Esophagus (tissue), 2 donors: ENCODE measurements at regions not wholly inside any gene's neighbourhood (a gene's known extent, or its start where the extent isn't known, plus 50 kb on each side); places are given as distances from the start of the nearest gene placed in this dataset.

Source experiments
- H3K27ac ChIP-seq, 2 donors: one replicate each; pipeline ENCODE4 v1.5.1; 2013; ENCODE audit warnings: low read depth in 2 of 2, mild to moderate bottlenecking in 2 of 2, inconsistent platforms in 1 of 2, low read length in 1 of 2, moderate library complexity in 1 of 2
- H3K27me3 ChIP-seq, 2 donors: one replicate each; pipeline ENCODE4 v1.6.1; 2013; ENCODE audit warnings: low read length in 2 of 2, control low read depth in 1 of 2, mild to moderate bottlenecking in 1 of 2; ENCODE audit not compliant: insufficient read depth in 2 of 2, control insufficient read depth in 1 of 2
- H3K36me3 ChIP-seq, 2 donors: one replicate each; pipeline ENCODE4 v1.6.1; 2013; ENCODE audit warnings: low read length in 1 of 2; ENCODE audit not compliant: control insufficient read depth in 2 of 2, insufficient read depth in 2 of 2
- H3K4me1 ChIP-seq, 2 donors: one replicate each; pipeline ENCODE4 v1.6.1; 2013; ENCODE audit warnings: low read length in 1 of 2; ENCODE audit not compliant: control insufficient read depth in 2 of 2, insufficient read depth in 2 of 2
- H3K4me3 ChIP-seq, 2 donors: one replicate each; pipeline ENCODE4 v1.5.1; 2013; ENCODE audit warnings: low read length in 2 of 2, mild to moderate bottlenecking in 2 of 2, low read depth in 1 of 2, moderate library complexity in 1 of 2
- H3K9me3 ChIP-seq, 2 donors: one replicate each; pipeline ENCODE4 v1.6.1; 2013; ENCODE audit warnings: mild to moderate bottlenecking in 2 of 2, low read depth in 1 of 2, low read length in 1 of 2, moderate library complexity in 1 of 2; ENCODE audit not compliant: control insufficient read depth in 2 of 2, insufficient read depth in 1 of 2
- WGBS, 2 donors: extraction: QIAGEN DNeasy Blood & Tissue Kit; methylation state at CpG; one replicate each; pipeline ENCODE4 v1.1.7; 2013; 5-methylcytosine and 5-hydroxymethylcytosine counted together
- donor health status: healthy with polysubstance abuse.
- donor health status: Bipolar disorder and iron deficiency.

DNA sequence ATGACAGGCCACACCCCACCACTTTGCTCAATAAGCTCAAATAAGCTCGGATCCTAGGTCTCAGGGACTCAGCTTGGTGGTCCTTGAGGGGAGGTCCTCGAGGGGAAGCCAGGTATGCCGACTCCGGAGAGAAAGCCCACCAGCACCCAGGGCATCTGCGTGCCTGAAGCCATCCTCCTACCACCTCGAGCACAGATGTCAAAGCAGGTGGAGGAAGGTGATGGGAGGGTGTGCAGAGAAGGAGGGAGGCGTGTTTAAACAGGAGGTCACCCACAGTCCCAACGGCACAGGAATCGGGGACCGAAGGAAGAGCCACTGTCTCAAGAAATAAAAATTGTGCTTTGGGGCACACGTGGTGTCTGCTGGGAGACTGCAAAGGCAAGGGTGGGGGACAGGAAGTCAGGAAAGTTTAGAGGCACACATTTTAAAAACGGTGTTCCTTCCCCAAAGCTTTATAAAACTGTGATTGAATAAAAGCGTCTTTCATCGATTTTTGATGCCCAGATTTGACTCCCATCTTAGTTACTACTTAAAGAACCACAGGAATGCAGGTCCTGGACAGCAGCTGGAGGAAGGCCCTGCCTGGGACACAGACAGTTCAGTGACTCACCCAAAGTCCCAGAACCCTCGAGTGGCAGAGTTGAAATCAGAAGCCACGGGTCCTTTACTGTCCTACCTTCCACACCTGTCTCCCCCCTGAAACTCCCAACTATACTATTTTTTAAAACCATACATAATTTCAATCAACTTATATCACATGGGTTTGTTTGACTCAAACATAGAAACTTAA is 221.0 kb upstream of the PDE10A start:
- peaks cover 0 to 3% of the 10 kb centered on the region in 2 donors for H3K4me1 ChIP-seq
- no peaks in the 10 kb centered on the region for H3K36me3 ChIP-seq
- H3K9me3 ChIP-seq, result no peaks in the 10 kb centered on the region
- WGBS, 2 donors, result 73 to 76% methylated on average over 16 of the region's 16 CpGs
- no peaks in the 10 kb centered on the region for H3K27me3 ChIP-seq
- no peak overlapping the region for H3K27ac ChIP-seq
- no peak overlapping the region for H3K4me3 ChIP-seq

DNA sequence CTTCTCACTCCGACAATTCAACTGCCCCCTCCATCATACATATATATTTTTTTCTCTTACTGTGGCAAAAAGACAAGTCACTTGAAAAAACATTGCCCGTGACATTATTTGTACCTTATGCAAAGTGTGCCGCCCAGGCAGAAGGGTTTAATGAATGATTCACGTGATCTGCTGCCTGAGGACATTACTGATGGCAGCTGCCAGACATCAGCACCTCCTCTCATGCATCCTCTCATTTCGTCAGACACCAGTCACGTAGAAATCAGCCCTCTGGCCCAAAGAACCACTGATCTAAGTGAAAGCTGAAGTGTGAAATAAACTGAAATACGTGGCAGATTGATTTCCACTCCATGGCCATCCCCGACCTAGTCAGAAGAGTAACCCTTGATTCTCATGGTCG is 218.8 kb upstream of the PDE10A start:
- peaks cover 0 to 3% of the 10 kb centered on the region in 2 donors for H3K4me1 ChIP-seq
- H3K36me3 ChIP-seq, result no peaks in the 10 kb centered on the region
- no peaks in the 10 kb centered on the region for H3K9me3 ChIP-seq
- H3K4me3 ChIP-seq, result no peak overlapping the region
- 63 to 64% methylated on average over 9 of the region's 9 CpGs for WGBS, 2 donors
- H3K27ac ChIP-seq, result no peak overlapping the region
- no peaks in the 10 kb centered on the region for H3K27me3 ChIP-seq

DNA sequence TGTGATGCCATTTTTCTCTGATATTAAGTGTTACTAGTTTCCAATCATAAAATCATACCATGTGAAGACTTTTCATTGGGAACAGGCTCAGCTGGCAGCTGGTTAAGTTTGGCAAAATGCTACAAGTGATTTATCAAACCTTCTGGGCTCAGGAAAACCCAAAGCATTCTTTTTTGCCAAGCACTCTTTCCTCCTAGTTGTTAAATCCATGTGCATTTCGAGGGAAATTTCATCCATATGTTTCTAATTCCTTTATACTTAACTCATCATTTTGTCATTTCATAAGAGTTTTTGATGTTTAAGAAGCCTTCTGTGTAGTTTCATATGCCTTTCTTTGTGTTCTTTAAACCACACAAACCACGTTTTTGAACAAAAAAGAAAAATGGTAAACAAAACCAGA is 217.6 kb upstream of the PDE10A start:
- Histone ChIP-seq H3K4me3 (no peak overlapping the region), H3K27me3 (no peaks in the 10 kb centered on the region), H3K9me3 (no peaks in the 10 kb centered on the region), H3K36me3 (no peaks in the 10 kb centered on the region), H3K4me1 (peaks cover 0 to 3% of the 10 kb centered on the region in 2 donors), H3K27ac (no peak overlapping the region)
- WGBS, 2 donors, result 19 to 37% methylated on average over 2 of the region's 2 CpGs

DNA sequence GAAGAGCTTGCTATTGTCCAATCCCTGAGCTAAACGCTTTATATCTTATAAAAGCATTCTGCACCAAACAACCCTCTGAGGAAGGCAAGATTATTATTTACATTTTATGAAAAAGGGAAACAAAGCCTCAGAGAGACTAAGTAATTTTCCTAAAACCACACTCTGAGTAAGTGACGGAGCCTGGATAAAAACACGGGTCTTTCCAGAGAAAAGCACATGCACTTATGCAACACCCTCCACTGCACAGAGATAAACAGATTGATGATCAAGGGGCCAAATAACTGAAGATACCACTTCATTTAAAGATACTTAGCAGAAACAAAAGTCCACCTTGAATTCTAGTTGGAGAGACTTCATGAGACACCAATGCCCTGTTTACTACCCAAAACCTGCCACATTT is 214.7 kb upstream of the PDE10A start:
- no peak overlapping the region for H3K27ac ChIP-seq
- H3K9me3 ChIP-seq, result no peaks in the 10 kb centered on the region
- no peaks in the 10 kb centered on the region for H3K27me3 ChIP-seq
- H3K4me3 ChIP-seq, result no peak overlapping the region
- no peaks in the 10 kb centered on the region for H3K36me3 ChIP-seq
- no peaks in the 10 kb centered on the region for H3K4me1 ChIP-seq
- WGBS, 2 donors, result 72 to 81% methylated on average over 3 of the region's 3 CpGs

DNA sequence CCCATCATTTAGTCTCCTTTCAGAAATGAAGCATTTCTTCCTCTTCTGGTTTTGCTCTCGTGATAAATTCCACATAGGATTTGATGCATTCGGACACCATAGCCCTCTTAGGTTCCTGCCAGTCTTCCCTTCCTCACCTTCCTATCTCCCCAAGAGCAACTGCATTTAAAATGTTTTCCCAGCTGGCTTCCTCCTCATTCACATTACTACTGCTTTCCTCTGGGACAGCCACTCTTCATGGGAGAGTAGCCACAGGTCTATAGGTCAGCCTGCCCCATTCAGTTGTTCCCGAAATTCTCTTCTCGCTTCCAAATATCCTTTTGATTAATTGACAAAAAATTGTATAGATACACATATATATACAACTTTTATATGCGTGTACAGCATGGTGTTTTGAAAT is 214.2 kb upstream of the PDE10A start:
- WGBS, 2 donors, result 60 to 61% methylated on average over 5 of the region's 5 CpGs
- Histone ChIP-seq H3K36me3 (no peaks in the 10 kb centered on the region), H3K27me3 (no peaks in the 10 kb centered on the region), H3K9me3 (no peaks in the 10 kb centered on the region), H3K4me3 (no peak overlapping the region), H3K27ac (no peak overlapping the region), H3K4me1 (no peaks in the 10 kb centered on the region)

DNA sequence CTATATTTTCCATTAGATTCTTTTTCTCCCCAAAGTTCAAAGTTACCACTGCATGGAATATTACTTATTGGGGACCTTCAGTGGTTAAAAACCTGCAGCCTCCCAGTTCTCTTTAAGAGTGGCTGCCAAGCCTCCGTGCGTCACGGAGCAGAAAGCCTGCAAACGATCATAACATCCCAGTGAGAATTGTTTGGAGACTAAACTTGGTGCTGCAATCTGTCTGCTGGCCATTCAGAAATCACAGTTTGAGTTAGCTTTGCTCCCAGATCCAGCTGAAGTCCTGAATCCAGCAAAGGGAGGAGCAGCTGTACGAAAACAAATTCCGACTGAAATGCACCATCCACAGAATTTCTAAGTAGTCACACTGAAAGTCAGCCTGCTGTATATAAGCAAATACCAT is 213.5 kb upstream of the PDE10A start:
- no peaks in the 10 kb centered on the region for H3K4me1 ChIP-seq
- no peak overlapping the region for H3K27ac ChIP-seq
- 23 to 24% methylated on average over 6 of the region's 6 CpGs for WGBS, 2 donors
- no peaks in the 10 kb centered on the region for H3K36me3 ChIP-seq
- no peak overlapping the region for H3K4me3 ChIP-seq
- no peaks in the 10 kb centered on the region for H3K9me3 ChIP-seq
- H3K27me3 ChIP-seq, result no peaks in the 10 kb centered on the region

DNA sequence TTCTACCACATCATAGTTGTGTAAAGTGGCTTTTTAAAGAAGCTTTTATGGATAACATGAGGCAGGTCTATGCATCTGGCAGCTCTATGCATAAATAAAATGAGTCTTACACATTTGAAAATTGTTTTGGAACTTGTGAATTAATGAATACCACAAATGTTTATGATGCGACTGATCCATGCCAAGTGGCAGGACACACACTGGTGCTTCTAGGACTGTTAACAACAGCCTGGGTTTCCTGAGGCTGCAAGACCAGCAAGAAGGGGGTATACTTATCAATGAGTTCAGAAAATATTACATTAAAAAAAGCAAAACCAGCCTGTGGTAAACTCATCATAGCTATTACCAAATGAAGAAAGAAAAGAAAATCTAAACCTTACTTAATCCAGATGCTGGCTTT is 212.9 kb upstream of the PDE10A start:
- Histone ChIP-seq H3K27ac (no peak overlapping the region), H3K36me3 (no peaks in the 10 kb centered on the region), H3K4me3 (no peak overlapping the region), H3K27me3 (no peaks in the 10 kb centered on the region), H3K9me3 (no peaks in the 10 kb centered on the region), H3K4me1 (no peaks in the 10 kb centered on the region)
- 53 to 81% methylated on average over 1 of the region's 1 CpG for WGBS, 2 donors

DNA sequence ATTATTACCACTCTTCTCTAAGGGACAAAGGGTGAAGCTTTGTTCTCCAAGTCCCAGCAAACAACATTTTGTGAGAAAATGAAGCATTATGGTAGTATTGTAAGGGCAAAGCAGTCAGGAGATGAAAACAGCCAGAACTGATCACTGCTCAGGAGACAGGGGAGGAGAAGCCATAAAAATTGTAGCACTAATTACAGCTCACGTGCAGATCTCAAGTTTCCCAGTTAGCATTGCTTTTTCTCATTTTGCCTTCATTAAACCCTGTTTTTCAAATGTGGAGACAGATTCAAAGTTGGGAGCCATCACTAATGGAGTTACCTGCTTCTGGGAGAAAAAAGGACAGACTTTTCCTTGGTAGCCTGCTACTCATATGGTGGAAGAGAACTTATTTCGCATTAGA is 210.9 kb upstream of the PDE10A start:
- Histone ChIP-seq H3K4me3 (no peak overlapping the region), H3K27ac (no peak overlapping the region), H3K36me3 (no peaks in the 10 kb centered on the region), H3K27me3 (no peaks in the 10 kb centered on the region), H3K4me1 (no peaks in the 10 kb centered on the region), H3K9me3 (no peaks in the 10 kb centered on the region)
- 71 to 72% methylated on average over 2 of the region's 2 CpGs for WGBS, 2 donors

DNA sequence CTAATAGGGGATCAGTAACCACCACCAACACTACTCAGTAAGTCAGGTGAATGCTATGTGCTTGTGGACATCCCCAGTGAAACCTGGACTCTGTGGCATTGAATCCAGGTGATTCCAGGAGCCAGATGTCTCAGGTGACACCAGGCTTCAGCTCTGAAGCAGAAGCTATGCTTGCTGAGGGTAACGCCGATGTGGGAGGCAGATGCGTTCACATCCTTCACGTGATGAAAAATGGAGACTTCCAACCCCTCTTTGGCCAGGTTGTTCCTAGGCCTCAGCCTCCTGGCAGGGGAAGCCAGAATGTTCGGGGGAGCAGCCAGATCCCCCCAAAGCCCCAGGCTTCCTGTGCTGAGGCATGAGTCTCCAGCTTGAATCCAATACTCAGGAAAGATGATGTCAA is 209.8 kb upstream of the PDE10A start:
- H3K4me1 ChIP-seq, result no peaks in the 10 kb centered on the region
- H3K27me3 ChIP-seq, result no peaks in the 10 kb centered on the region
- WGBS, 2 donors, result 75 to 77% methylated on average over 5 of the region's 5 CpGs
- H3K4me3 ChIP-seq, result no peak overlapping the region
- no peaks in the 10 kb centered on the region for H3K36me3 ChIP-seq
- no peaks in the 10 kb centered on the region for H3K9me3 ChIP-seq
- no peak overlapping the region for H3K27ac ChIP-seq

DNA sequence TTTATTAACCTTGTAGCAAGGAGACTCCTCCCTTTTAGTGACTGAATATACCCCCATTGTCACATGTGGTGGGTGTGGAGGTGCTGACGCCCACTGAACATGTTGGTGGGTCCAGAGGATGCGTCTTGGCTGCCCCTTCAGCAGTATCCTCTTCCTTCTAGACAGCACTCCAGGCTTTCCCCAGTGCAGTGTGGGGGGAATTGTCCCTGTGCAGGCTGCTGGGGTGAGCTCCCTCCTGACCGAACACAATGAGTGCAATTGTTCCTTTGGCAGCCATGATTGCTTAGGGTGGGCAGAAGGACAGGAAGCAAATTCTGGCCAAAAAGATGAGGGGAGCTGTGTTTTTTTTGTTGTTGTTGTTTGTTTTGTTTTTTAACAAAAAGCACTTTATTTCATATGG is 209.3 kb upstream of the PDE10A start:
- H3K27ac ChIP-seq, result no peak overlapping the region
- no peaks in the 10 kb centered on the region for H3K27me3 ChIP-seq
- no peaks in the 10 kb centered on the region for H3K9me3 ChIP-seq
- no peaks in the 10 kb centered on the region for H3K4me1 ChIP-seq
- H3K4me3 ChIP-seq, result no peak overlapping the region
- H3K36me3 ChIP-seq, result no peaks in the 10 kb centered on the region
- 63 to 64% methylated on average over 3 of the region's 3 CpGs for WGBS, 2 donors
